Epidermal melanocyte (primary cell): ENCODE measurements at regions not wholly inside any gene's neighbourhood (a gene's known extent, or its start where the extent isn't known, plus 50 kb on each side); places are given as distances from the start of the nearest gene placed in this dataset.
"Not testable (repeated sequence)": the region's sequence is repeated elsewhere in the genome, so short reads cannot be mapped to it uniquely, and the experiment has no call there.

Experiments used
- DNase-seq: peaks from one replicate; pipeline ENCODE4 v3.0.0; 2011; ENCODE audit warnings: low spot score; ENCODE audit not compliant: insufficient read length

GRCh38 chr14:46596236-46596635, 55.3 kb downstream of the RPL10L start:
- no peak for DNase-seq

- no peak for DNase-seq
Observed at GRCh38 chr14:46582826-46583225, 68.8 kb downstream of the RPL10L start.

GRCh38 chr14:46581036-46581671, 70.4 kb downstream of the RPL10L start:
- no peak for DNase-seq

GRCh38 chr14:46574978-46575375, 76.6 kb downstream of the RPL10L start:
- no peak for DNase-seq

GRCh38 chr14:46574221-46574977, 77.2 kb downstream of the RPL10L start:
- no peak for DNase-seq

GRCh38 chr14:46573498-46573897, 78.1 kb downstream of the RPL10L start:
- DNase-seq, result no peak

GRCh38 chr14:46571970-46572369, 79.6 kb downstream of the RPL10L start:
- no peak for DNase-seq

GRCh38 chr14:46568161-46568560, 83.4 kb downstream of the RPL10L start:
- not testable (repeated sequence) for DNase-seq

GRCh38 chr14:46550836-46551235, 100.7 kb downstream of the RPL10L start:
- DNase-seq, result no peak

- DNase-seq, result no peak
Observed at GRCh38 chr14:46540986-46541385, 110.6 kb downstream of the RPL10L start.

- no peak for DNase-seq
Observed at GRCh38 chr14:46519121-46519520, 132.5 kb downstream of the RPL10L start.

- not testable (repeated sequence) for DNase-seq
Observed at GRCh38 chr14:46508752-46509151, 142.8 kb downstream of the RPL10L start.

- no peak for DNase-seq
Observed at GRCh38 chr14:46499521-46499920, 152.1 kb downstream of the RPL10L start.

- DNase-seq, result no peak
Observed at GRCh38 chr14:46496409-46496808, 155.2 kb downstream of the RPL10L start.

- DNase-seq, result peak; percentile 15
Observed at GRCh38 chr14:46490238-46490685, 161.3 kb downstream of the RPL10L start.

- no peak for DNase-seq
Observed at GRCh38 chr14:46488374-46488773, 163.2 kb downstream of the RPL10L start.

GRCh38 chr14:46487582-46488350, 163.8 kb downstream of the RPL10L start:
- DNase-seq, result no peak

GRCh38 chr14:46482200-46482599, 169.4 kb downstream of the RPL10L start:
- no peak for DNase-seq

GRCh38 chr14:46480817-46481216, 170.8 kb downstream of the RPL10L start:
- DNase-seq, result no peak

- DNase-seq, result no peak
Observed at GRCh38 chr14:46472261-46472660, 179.3 kb downstream of the RPL10L start.

- DNase-seq, result no peak
Observed at GRCh38 chr14:46464341-46464740, 187.2 kb downstream of the RPL10L start.

GRCh38 chr14:46451800-46452199, 199.8 kb downstream of the RPL10L start:
- DNase-seq, result no peak
